ENCODE measurements at regions not wholly inside any gene's neighbourhood (a gene's known extent, or its start where the extent isn't known, plus 50 kb on each side); places are given as distances from the start of the nearest gene placed in this dataset.

DNA sequence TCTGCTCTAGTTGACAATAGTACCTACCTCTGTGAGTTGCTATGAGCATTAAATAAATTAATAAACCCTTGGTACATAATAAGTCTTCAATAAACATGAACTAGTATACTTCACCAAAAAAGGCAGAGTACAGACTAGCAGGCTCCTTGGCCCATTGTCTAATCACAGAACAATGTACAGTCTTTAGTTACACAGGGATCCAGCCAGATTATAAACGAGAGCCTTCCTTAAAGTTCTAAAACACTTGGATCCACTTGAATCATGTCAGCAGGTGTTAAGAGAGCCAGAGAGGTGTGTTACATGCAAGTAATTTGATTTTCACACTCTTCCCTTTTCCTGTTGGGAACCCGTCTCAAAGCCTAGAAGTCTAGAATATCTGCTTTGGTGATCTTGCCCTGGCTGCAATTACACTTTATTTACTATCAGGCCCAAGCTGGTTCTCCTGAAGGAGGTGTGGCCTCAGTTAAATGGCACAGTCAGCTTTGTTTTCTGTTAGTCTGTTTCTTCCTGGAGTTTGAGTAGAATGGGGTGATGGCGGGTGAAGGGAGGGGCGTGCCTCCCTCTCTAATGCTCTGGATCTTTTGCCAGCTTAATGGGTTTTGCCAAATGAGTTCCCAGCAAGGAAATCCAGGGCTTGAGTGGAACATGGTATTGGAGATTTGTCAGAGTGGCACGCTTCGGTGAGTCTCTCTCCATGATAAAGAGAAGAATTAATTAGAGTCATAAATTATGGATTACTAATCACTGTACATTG lies 570.9 kb upstream of the CAMK1G start:
- CTCF ChIA-PET = no interaction called here
- Histone ChIP-seq H3K4me2 (no peak overlapping the region), H2AFZ (no peak overlapping the region), H3K36me3 (ENCODE audit: low read depth) (no peaks in the 10 kb centered on the region), H3K4me1 (replicated peaks; ENCODE audit: insufficient read depth) (no peaks in the 10 kb centered on the region), H3K79me2 (ENCODE audit: low read depth) (no peaks in the 10 kb centered on the region), H3F3A (ENCODE audit: insufficient read depth, low read depth) (no peaks in the 10 kb centered on the region), H4K20me1 (ENCODE audit: insufficient read depth) (no peaks in the 10 kb centered on the region), H3K4me3 (no peak overlapping the region), H3K9me3 (ENCODE audit: insufficient read depth, low read depth) (no peaks in the 10 kb centered on the region), H3K27ac (no peak overlapping the region), H3K27me3 (ENCODE audit: insufficient read depth, low read depth) (no peaks in the 10 kb centered on the region; the same call in 1 of the 2 replicates), H3K9me2 (ENCODE audit: insufficient read depth) (no peaks in the 10 kb centered on the region; the same call in 1 of the 2 replicates)
- no TSS peak for BruUV-seq (replicated peaks)
- POLR2A ChIA-PET (ENCODE audit: unreplicated experiment) = no interaction called here
- no peak for TF ChIP-seq EZH2 (IDR thresholded peaks at IDR 0.05; ENCODE audit: low read depth)
- TF ChIP-seq CTCF (conservative IDR thresholded peaks at IDR 0.05) = no peak
- DNase-seq = no peak
- intact Hi-C loops (cut with micrococcal nuclease; ENCODE audit: unreplicated experiment) = no loop called here

GRCh38 chr1:209015092-209015491 lies 568.4 kb upstream of the CAMK1G start:
- Histone ChIP-seq H3K79me2 (ENCODE audit: low read depth) (no peaks in the 10 kb centered on the region), H3K36me3 (ENCODE audit: low read depth) (no peaks in the 10 kb centered on the region), H2AFZ (no peak overlapping the region), H3K4me1 (replicated peaks; ENCODE audit: insufficient read depth) (no peaks in the 10 kb centered on the region), H3K9me2 (ENCODE audit: insufficient read depth) (no peaks in the 10 kb centered on the region), H4K20me1 (ENCODE audit: insufficient read depth) (no peaks in the 10 kb centered on the region), H3K4me2 (no peak overlapping the region), H3K27me3 (ENCODE audit: insufficient read depth, low read depth) (no peaks in the 10 kb centered on the region; the same call in 1 of the 2 replicates), H3K4me3 (no peak overlapping the region), H3K9me3 (ENCODE audit: insufficient read depth, low read depth) (no peaks in the 10 kb centered on the region), H3F3A (ENCODE audit: insufficient read depth, low read depth) (no peaks in the 10 kb centered on the region), H3K27ac (no peak overlapping the region)
- intact Hi-C loops (cut with micrococcal nuclease; ENCODE audit: unreplicated experiment) = no loop called here
- no peak for TF ChIP-seq CTCF (conservative IDR thresholded peaks at IDR 0.05)
- TF ChIP-seq EZH2 (IDR thresholded peaks at IDR 0.05; ENCODE audit: low read depth) = no peak
- no TSS peak for BruUV-seq (replicated peaks)
- no peak for DNase-seq
- POLR2A ChIA-PET (ENCODE audit: unreplicated experiment) = no interaction called here
- CTCF ChIA-PET = interaction anchor here (0.5 kb wide), 1 partner anchor 37 kb away, joined by 3 read pairs; no protein-coding TSS in a partner anchor

- Histone ChIP-seq H3K4me3 (no peak overlapping the region), H3K4me1 (replicated peaks; ENCODE audit: insufficient read depth) (no peaks in the 10 kb centered on the region), H3K9me3 (ENCODE audit: insufficient read depth, low read depth) (no peaks in the 10 kb centered on the region), H3K27me3 (ENCODE audit: insufficient read depth, low read depth) (no peaks in the 10 kb centered on the region; the same call in 1 of the 2 replicates), H3K27ac (no peak overlapping the region), H3K79me2 (ENCODE audit: low read depth) (no peaks in the 10 kb centered on the region), H4K20me1 (ENCODE audit: insufficient read depth) (no peaks in the 10 kb centered on the region), H2AFZ (no peak overlapping the region), H3K4me2 (no peak overlapping the region), H3K9me2 (ENCODE audit: insufficient read depth) (no peaks in the 10 kb centered on the region), H3K36me3 (ENCODE audit: low read depth) (no peaks in the 10 kb centered on the region), H3F3A (ENCODE audit: insufficient read depth, low read depth) (no peaks in the 10 kb centered on the region)
- TF ChIP-seq EZH2 (IDR thresholded peaks at IDR 0.05; ENCODE audit: low read depth) = no peak
- no peak for TF ChIP-seq CTCF (conservative IDR thresholded peaks at IDR 0.05)
- BruUV-seq (replicated peaks) = no TSS peak
- POLR2A ChIA-PET (ENCODE audit: unreplicated experiment) = no interaction called here
- CTCF ChIA-PET = no interaction called here
- intact Hi-C loops (cut with micrococcal nuclease; ENCODE audit: unreplicated experiment) = no loop called here
- no peak for DNase-seq
Measured at GRCh38 chr1:209021622-209022021, 561.9 kb upstream of the CAMK1G start.

All from PC-9 (cell line).